ENCODE measurements at regions not wholly inside any gene's neighbourhood (a gene's known extent, or its start where the extent isn't known, plus 50 kb on each side); places are given as distances from the start of the nearest gene placed in this dataset.
"Not testable (repeated sequence)": the region's sequence is repeated elsewhere in the genome, so short reads cannot be mapped to it uniquely, and the experiment has no call there.

- DNase-seq, result no peak
Observed at GRCh38 chr19:56949626-56950025, 109.1 kb upstream of the PEG3 start.

GRCh38 chr19:56951672-56952071 lies 111.1 kb upstream of the PEG3 start:
- DNase-seq, result no peak

GRCh38 chr19:56953470-56953869 lies 112.9 kb upstream of the PEG3 start:
- DNase-seq, result peak; percentile 13

GRCh38 chr19:56955637-56956216 lies 115.2 kb upstream of the PEG3 start:
- DNase-seq, result no peak

GRCh38 chr19:56956503-56957226 lies 116.1 kb upstream of the PEG3 start:
- no peak for DNase-seq

GRCh38 chr19:56959205-56959604 lies 118.7 kb upstream of the PEG3 start:
- no peak for DNase-seq

- DNase-seq, result no peak
Observed at GRCh38 chr19:56960959-56961543, 120.5 kb upstream of the PEG3 start.

GRCh38 chr19:56964410-56964920 lies 123.9 kb upstream of the PEG3 start:
- no peak for DNase-seq

GRCh38 chr19:56966225-56966696 lies 125.7 kb upstream of the PEG3 start:
- DNase-seq, result no peak

- DNase-seq, result no peak
Observed at GRCh38 chr19:56966697-56967299, 126.3 kb upstream of the PEG3 start.

GRCh38 chr19:56969156-56969555 lies 128.6 kb upstream of the PEG3 start:
- DNase-seq, result no peak

GRCh38 chr19:56969759-56970178 lies 129.2 kb upstream of the PEG3 start:
- no peak for DNase-seq

GRCh38 chr19:56971230-56971629 lies 130.7 kb upstream of the PEG3 start:
- no peak for DNase-seq

GRCh38 chr19:56972291-56972841 lies 131.8 kb upstream of the PEG3 start:
- DNase-seq, result no peak

GRCh38 chr19:56973713-56974555 lies 133.4 kb upstream of the PEG3 start:
- no peak for DNase-seq

GRCh38 chr19:56974556-56975207 lies 134.2 kb upstream of the PEG3 start:
- no peak for DNase-seq

GRCh38 chr19:56976300-56976699 lies 135.8 kb upstream of the PEG3 start:
- no peak for DNase-seq

- no peak for DNase-seq
Observed at GRCh38 chr19:56976995-56977906, 136.7 kb upstream of the PEG3 start.

- no peak for DNase-seq
Observed at GRCh38 chr19:56978023-56978565, 137.6 kb upstream of the PEG3 start.

- not testable (repeated sequence) for DNase-seq
Observed at GRCh38 chr19:56980326-56980725, 139.5 kb upstream of the USP29 start.

All from DMS79 treated with DMSO at 0.1 percent for 48 hours (cell line).